Ishikawa (cell line): ENCODE measurements at regions not wholly inside any gene's neighbourhood (a gene's known extent, or its start where the extent isn't known, plus 50 kb on each side); places are given as distances from the start of the nearest gene placed in this dataset.

Source experiments
- CREB1 ChIP-seq: IDR thresholded peaks from 2 replicates; pipeline ENCODE4 v1.6.1; 2012; ENCODE audit warnings: low read depth
- EP300 ChIP-seq: IDR thresholded peaks from 2 replicates; pipeline ENCODE4 v1.6.1; 2012; ENCODE audit warnings: borderline replicate concordance
- RAD21 ChIP-seq: IDR thresholded peaks from 2 replicates; pipeline ENCODE4 v1.6.1; 2012; ENCODE audit warnings: low read depth
- REST ChIP-seq: IDR thresholded peaks from 2 replicates; pipeline ENCODE4 v1.6.1; 2012; ENCODE audit warnings: low read depth, mild to moderate bottlenecking
- TAF1 ChIP-seq: IDR thresholded peaks from 2 replicates; pipeline ENCODE4 v1.6.1; 2012; ENCODE audit warnings: low read depth, mild to moderate bottlenecking
- TEAD4 ChIP-seq: IDR thresholded peaks from 2 replicates; pipeline ENCODE4 v1.6.1; 2012

- TF ChIP-seq REST (no peak), TAF1 (no peak), TEAD4 (no peak), CREB1 (no peak), RAD21 (no peak), EP300 (no peak)
Measured at GRCh38 chr4:58411904-58412303, 1301.7 kb upstream of the IGFBP7 start.
